ENCODE measurements at regions not wholly inside any gene's neighbourhood (a gene's known extent, or its start where the extent isn't known, plus 50 kb on each side); places are given as distances from the start of the nearest gene placed in this dataset.

DNA sequence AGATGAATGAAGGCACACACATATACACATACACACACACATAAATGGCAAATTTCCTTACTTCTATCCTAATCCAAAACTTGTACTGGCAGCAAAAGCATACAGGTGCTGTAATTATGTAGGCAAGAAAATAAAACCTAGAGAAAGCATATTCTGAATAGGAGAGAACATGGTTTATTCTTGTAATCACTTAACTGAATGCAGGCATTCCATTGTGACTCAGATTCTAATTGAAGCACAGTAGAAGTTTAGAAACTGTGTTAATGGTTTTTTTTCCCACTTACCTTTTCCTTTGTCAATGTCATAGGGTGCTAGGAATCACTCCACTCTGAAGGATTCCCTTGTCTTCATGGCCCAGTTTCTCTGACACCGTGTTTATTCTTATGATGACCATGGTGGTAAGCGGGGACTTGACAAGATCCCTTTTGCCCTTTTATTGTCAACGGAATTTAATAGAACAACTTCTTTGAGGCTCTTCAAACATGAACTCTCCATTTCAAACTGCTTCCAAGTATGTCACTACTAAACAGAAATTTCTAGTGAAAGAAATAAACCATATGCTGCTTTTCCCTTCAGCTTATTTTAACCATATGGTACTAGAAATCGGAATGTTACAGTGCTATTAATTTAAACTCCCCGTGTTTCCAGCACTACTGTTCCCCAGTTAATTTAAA is 164.2 kb downstream of the OGFRL1 start:
- TF ChIP-seq, protein P1, sequence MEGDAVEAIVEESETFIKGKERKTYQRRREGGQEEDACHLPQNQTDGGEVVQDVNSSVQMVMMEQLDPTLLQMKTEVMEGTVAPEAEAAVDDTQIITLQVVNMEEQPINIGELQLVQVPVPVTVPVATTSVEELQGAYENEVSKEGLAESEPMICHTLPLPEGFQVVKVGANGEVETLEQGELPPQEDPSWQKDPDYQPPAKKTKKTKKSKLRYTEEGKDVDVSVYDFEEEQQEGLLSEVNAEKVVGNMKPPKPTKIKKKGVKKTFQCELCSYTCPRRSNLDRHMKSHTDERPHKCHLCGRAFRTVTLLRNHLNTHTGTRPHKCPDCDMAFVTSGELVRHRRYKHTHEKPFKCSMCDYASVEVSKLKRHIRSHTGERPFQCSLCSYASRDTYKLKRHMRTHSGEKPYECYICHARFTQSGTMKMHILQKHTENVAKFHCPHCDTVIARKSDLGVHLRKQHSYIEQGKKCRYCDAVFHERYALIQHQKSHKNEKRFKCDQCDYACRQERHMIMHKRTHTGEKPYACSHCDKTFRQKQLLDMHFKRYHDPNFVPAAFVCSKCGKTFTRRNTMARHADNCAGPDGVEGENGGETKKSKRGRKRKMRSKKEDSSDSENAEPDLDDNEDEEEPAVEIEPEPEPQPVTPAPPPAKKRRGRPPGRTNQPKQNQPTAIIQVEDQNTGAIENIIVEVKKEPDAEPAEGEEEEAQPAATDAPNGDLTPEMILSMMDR (IDR thresholded peaks at IDR 0.05), result no peak
- TF ChIP-seq POLR2AphosphoS5 (IDR thresholded peaks at IDR 0.05), result no peak

Measured in prostate gland (tissue), 2 donors.